HEK293 (cell line): ENCODE measurements at regions not wholly inside any gene's neighbourhood (a gene's known extent, or its start where the extent isn't known, plus 50 kb on each side); places are given as distances from the start of the nearest gene placed in this dataset.

ENCODE experiments used
- CTCF ChIA-PET: fragments of 350-600 bp; formaldehyde crosslinking; extraction: SDS; loops from one replicate; lab custom pipeline; 2021; ENCODE audit warnings: antibody characterized with exemption; lab: Yijun Ruan, JAX
- POLR2A ChIA-PET: fragments of 300-600 bp; formaldehyde crosslinking; extraction: SDS; loops from one replicate; lab custom pipeline; 2020; ENCODE audit warnings: antibody characterized with exemption, inconsistent platforms; lab: Yijun Ruan, JAX
- H3K27ac ChIP-seq: fragments of 200-500 bp; sonication (Bioruptor generic); 2 replicates; pipeline ENCODE4 v1.5.1; 2014; ENCODE audit warnings: low read depth, low read length, control low read depth, inconsistent platforms; ENCODE audit errors: extremely low read depth
- H3K36me3 ChIP-seq, 2 experiments: fragments of 200-500 bp in 1 of 2; sonication (Bioruptor generic) in 1 of 2; 1 replicate in 1 of 2; 2 replicates in 1 of 2; pipeline ENCODE4 v1.5.1; 2014 to 2017; ENCODE audit warnings: inconsistent platforms in 2 of 2, low read length in 2 of 2; ENCODE audit not compliant: control insufficient read depth in 2 of 2, insufficient read depth in 1 of 2
- H3K4me1 ChIP-seq: fragments of 200-500 bp; sonication (Bioruptor generic); 2 replicates; pipeline ENCODE4 v1.5.1; 2014; ENCODE audit warnings: mild to moderate bottlenecking, low read length, inconsistent platforms; ENCODE audit not compliant: control insufficient read depth, insufficient read depth
- H3K4me3 ChIP-seq: 2 replicates; pipeline ENCODE4 v1.5.1; 2011; ENCODE audit warnings: low read depth, mild to moderate bottlenecking, control low read depth, low read length, moderate library complexity
- H3K9me3 ChIP-seq: fragments of 200-500 bp; sonication (Bioruptor generic); 2 replicates; pipeline ENCODE4 v1.5.1; 2014; ENCODE audit warnings: low read depth, low read length, inconsistent platforms; ENCODE audit not compliant: control insufficient read depth, insufficient read depth
- BCL11B ChIP-seq: fragments of 450-650 bp; formaldehyde crosslinking; IDR thresholded peaks from 2 replicates; pipeline ENCODE4 v1.5.1; 2016; ENCODE audit warnings: low read depth, missing biosample characterization, missing genetic modification characterization
- KLF1 ChIP-seq: fragments of 450-650 bp; formaldehyde crosslinking; IDR thresholded peaks from 2 replicates; pipeline ENCODE4 v1.5.1; 2016; ENCODE audit warnings: missing biosample characterization, missing genetic modification characterization
- TRIM28 ChIP-seq: IDR thresholded peaks from 2 replicates; pipeline ENCODE4 v1.6.1; 2011; ENCODE audit warnings: low read length, control low read depth, borderline replicate concordance
- ZBTB1 ChIP-seq: fragments of 450-650 bp; formaldehyde crosslinking; IDR thresholded peaks from 2 replicates; pipeline ENCODE4 v1.5.1; 2016; ENCODE audit warnings: missing biosample characterization, missing genetic modification characterization
- ZBTB8A ChIP-seq: fragments of 450-650 bp; formaldehyde crosslinking; IDR thresholded peaks from 2 replicates; pipeline ENCODE4 v1.5.1; 2016; ENCODE audit warnings: missing biosample characterization, missing genetic modification characterization
- ZNF132 ChIP-seq: fragments of 450-650 bp; formaldehyde crosslinking; IDR thresholded peaks from 2 replicates; pipeline ENCODE4 v1.5.1; 2017; ENCODE audit warnings: missing biosample characterization, missing genetic modification characterization, borderline replicate concordance
- ZNF133 ChIP-seq: fragments of 450-650 bp; formaldehyde crosslinking; IDR thresholded peaks from 2 replicates; pipeline ENCODE4 v1.5.1; 2016; ENCODE audit warnings: missing biosample characterization, missing genetic modification characterization
- ZNF148 ChIP-seq: fragments of 450-650 bp; formaldehyde crosslinking; IDR thresholded peaks from 2 replicates; pipeline ENCODE4 v1.5.0; 2017; ENCODE audit warnings: missing biosample characterization, missing genetic modification characterization, borderline replicate concordance
- ZNF23 ChIP-seq: fragments of 450-650 bp; formaldehyde crosslinking; IDR thresholded peaks from 2 replicates; pipeline ENCODE4 v1.5.1; 2016; ENCODE audit warnings: missing biosample characterization, missing genetic modification characterization, borderline replicate concordance
- ZNF239 ChIP-seq: fragments of 450-650 bp; formaldehyde crosslinking; IDR thresholded peaks from 2 replicates; pipeline ENCODE4 v1.5.1; 2016; ENCODE audit warnings: missing biosample characterization, missing genetic modification characterization
- ZNF311 ChIP-seq: fragments of 450-650 bp; formaldehyde crosslinking; IDR thresholded peaks from 2 replicates; pipeline ENCODE4 v1.5.1; 2017; ENCODE audit warnings: missing biosample characterization, missing genetic modification characterization, borderline replicate concordance
- ZNF366 ChIP-seq: fragments of 450-650 bp; formaldehyde crosslinking; conservative IDR thresholded peaks from 2 replicates; pipeline ENCODE4 v1.5.1; 2016; ENCODE audit warnings: missing biosample characterization, missing genetic modification characterization
- ZNF423 ChIP-seq: fragments of 450-650 bp; formaldehyde crosslinking; IDR thresholded peaks from 2 replicates; pipeline ENCODE4 v1.5.1; 2016; ENCODE audit warnings: missing biosample characterization, missing genetic modification characterization
- ZNF473 ChIP-seq: fragments of 450-650 bp; formaldehyde crosslinking; IDR thresholded peaks from 2 replicates; pipeline ENCODE4 v1.5.1; 2017; ENCODE audit warnings: missing biosample characterization, missing genetic modification characterization
- ZNF776 ChIP-seq: fragments of 450-650 bp; formaldehyde crosslinking; IDR thresholded peaks from 2 replicates; pipeline ENCODE4 v1.5.0; 2017; ENCODE audit warnings: missing biosample characterization, missing genetic modification characterization, borderline replicate concordance
- ZNF785 ChIP-seq: fragments of 450-650 bp; formaldehyde crosslinking; IDR thresholded peaks from 2 replicates; pipeline ENCODE4 v1.5.1; 2016; ENCODE audit warnings: missing biosample characterization, missing genetic modification characterization
- ZSCAN5A ChIP-seq: fragments of 450-650 bp; formaldehyde crosslinking; IDR thresholded peaks from 2 replicates; pipeline ENCODE4 v1.5.1; 2016; ENCODE audit warnings: missing biosample characterization, missing genetic modification characterization
- TF ChIP-seq, protein P1 (sequence below): fragments of 450-650 bp; formaldehyde crosslinking; IDR thresholded peaks from 2 replicates; pipeline ENCODE4 v1.5.1; 2016; ENCODE audit warnings: missing biosample characterization, missing genetic modification characterization
- TF ChIP-seq, protein P2 (sequence below): fragments of 450-650 bp; IDR thresholded peaks from 2 replicates; pipeline ENCODE4 v1.5.1; 2018; ENCODE audit warnings: missing biosample characterization, missing genetic modification characterization
- TF ChIP-seq, protein P3 (sequence below): fragments of 450-650 bp; formaldehyde crosslinking; IDR thresholded peaks from 2 replicates; pipeline ENCODE4 v1.5.1; 2017; ENCODE audit warnings: missing biosample characterization, missing genetic modification characterization
- TF ChIP-seq, protein P4 (sequence below): fragments of 450-650 bp; formaldehyde crosslinking; IDR thresholded peaks from 2 replicates; pipeline ENCODE4 v1.5.1; 2017; ENCODE audit warnings: missing biosample characterization, missing genetic modification characterization

- Histone ChIP-seq H3K4me3 (no peak overlapping the region), H3K9me3 (no peaks in the 10 kb centered on the region), H3K36me3 (no peaks in the 10 kb centered on the region), H3K4me1 (no peaks in the 10 kb centered on the region), H3K27ac (no peak overlapping the region)
- CTCF ChIA-PET: interaction anchor here (0.6 to 1.5 kb wide), 10 partner anchors 9 to 825 kb away, joined by 3 to 7 read pairs (median 3); no protein-coding TSS in a partner anchor
- POLR2A ChIA-PET: no interaction called here
- TF ChIP-seq BCL11B (tag by site-specific recombination): no peak
- TF ChIP-seq TRIM28: no peak
- TF ChIP-seq ZNF785 (tag by site-specific recombination): no peak
- TF ChIP-seq ZNF148: no peak
- TF ChIP-seq ZNF133 (tag by site-specific recombination): no peak
- no peak for TF ChIP-seq ZBTB8A
- no peak for TF ChIP-seq ZNF132 (tag by site-specific recombination)
- no peak for TF ChIP-seq ZNF423 (tag by site-specific recombination)
Observed at GRCh38 chr18:75854174-75854573, 426.7 kb upstream of the SMIM21 start.

GRCh38 chr18:75846321-75846720, 418.8 kb upstream of the SMIM21 start:
- TF ChIP-seq ZSCAN5A (tag by site-specific recombination) (no peak), ZNF239 (no peak), KLF1 (tag by site-specific recombination) (no peak), ZNF366 (tag by site-specific recombination) (no peak), ZNF311 (tag by site-specific recombination) (no peak), ZNF776 (tag by site-specific recombination) (no peak), ZNF23 (no peak), ZNF473 (tag by site-specific recombination) (no peak), ZBTB1 (no peak)
- TF ChIP-seq, protein P1, sequence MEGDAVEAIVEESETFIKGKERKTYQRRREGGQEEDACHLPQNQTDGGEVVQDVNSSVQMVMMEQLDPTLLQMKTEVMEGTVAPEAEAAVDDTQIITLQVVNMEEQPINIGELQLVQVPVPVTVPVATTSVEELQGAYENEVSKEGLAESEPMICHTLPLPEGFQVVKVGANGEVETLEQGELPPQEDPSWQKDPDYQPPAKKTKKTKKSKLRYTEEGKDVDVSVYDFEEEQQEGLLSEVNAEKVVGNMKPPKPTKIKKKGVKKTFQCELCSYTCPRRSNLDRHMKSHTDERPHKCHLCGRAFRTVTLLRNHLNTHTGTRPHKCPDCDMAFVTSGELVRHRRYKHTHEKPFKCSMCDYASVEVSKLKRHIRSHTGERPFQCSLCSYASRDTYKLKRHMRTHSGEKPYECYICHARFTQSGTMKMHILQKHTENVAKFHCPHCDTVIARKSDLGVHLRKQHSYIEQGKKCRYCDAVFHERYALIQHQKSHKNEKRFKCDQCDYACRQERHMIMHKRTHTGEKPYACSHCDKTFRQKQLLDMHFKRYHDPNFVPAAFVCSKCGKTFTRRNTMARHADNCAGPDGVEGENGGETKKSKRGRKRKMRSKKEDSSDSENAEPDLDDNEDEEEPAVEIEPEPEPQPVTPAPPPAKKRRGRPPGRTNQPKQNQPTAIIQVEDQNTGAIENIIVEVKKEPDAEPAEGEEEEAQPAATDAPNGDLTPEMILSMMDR (tag by site-specific recombination): no peak
- TF ChIP-seq, protein P2, sequence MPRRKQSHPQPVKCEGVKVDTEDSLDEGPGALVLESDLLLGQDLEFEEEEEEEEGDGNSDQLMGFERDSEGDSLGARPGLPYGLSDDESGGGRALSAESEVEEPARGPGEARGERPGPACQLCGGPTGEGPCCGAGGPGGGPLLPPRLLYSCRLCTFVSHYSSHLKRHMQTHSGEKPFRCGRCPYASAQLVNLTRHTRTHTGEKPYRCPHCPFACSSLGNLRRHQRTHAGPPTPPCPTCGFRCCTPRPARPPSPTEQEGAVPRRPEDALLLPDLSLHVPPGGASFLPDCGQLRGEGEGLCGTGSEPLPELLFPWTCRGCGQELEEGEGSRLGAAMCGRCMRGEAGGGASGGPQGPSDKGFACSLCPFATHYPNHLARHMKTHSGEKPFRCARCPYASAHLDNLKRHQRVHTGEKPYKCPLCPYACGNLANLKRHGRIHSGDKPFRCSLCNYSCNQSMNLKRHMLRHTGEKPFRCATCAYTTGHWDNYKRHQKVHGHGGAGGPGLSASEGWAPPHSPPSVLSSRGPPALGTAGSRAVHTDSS (tag by site-specific recombination): no peak
- TF ChIP-seq, protein P3, sequence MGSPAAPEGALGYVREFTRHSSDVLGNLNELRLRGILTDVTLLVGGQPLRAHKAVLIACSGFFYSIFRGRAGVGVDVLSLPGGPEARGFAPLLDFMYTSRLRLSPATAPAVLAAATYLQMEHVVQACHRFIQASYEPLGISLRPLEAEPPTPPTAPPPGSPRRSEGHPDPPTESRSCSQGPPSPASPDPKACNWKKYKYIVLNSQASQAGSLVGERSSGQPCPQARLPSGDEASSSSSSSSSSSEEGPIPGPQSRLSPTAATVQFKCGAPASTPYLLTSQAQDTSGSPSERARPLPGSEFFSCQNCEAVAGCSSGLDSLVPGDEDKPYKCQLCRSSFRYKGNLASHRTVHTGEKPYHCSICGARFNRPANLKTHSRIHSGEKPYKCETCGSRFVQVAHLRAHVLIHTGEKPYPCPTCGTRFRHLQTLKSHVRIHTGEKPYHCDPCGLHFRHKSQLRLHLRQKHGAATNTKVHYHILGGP (tag by site-specific recombination): no peak
- TF ChIP-seq, protein P4, sequence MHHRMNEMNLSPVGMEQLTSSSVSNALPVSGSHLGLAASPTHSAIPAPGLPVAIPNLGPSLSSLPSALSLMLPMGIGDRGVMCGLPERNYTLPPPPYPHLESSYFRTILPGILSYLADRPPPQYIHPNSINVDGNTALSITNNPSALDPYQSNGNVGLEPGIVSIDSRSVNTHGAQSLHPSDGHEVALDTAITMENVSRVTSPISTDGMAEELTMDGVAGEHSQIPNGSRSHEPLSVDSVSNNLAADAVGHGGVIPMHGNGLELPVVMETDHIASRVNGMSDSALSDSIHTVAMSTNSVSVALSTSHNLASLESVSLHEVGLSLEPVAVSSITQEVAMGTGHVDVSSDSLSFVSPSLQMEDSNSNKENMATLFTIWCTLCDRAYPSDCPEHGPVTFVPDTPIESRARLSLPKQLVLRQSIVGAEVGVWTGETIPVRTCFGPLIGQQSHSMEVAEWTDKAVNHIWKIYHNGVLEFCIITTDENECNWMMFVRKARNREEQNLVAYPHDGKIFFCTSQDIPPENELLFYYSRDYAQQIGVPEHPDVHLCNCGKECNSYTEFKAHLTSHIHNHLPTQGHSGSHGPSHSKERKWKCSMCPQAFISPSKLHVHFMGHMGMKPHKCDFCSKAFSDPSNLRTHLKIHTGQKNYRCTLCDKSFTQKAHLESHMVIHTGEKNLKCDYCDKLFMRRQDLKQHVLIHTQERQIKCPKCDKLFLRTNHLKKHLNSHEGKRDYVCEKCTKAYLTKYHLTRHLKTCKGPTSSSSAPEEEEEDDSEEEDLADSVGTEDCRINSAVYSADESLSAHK: no peak
- H3K4me1 ChIP-seq: no peaks in the 10 kb centered on the region
- ChIA-PET CTCF (no interaction called here), POLR2A (no interaction called here)
- H3K9me3 ChIP-seq: no peaks in the 10 kb centered on the region
- no peak overlapping the region for H3K4me3 ChIP-seq
- no peaks in the 10 kb centered on the region for H3K36me3 ChIP-seq
- no peak overlapping the region for H3K27ac ChIP-seq
